ENCODE measurements at regions not wholly inside any gene's neighbourhood (a gene's known extent, or its start where the extent isn't known, plus 50 kb on each side); places are given as distances from the start of the nearest gene placed in this dataset.

DNA sequence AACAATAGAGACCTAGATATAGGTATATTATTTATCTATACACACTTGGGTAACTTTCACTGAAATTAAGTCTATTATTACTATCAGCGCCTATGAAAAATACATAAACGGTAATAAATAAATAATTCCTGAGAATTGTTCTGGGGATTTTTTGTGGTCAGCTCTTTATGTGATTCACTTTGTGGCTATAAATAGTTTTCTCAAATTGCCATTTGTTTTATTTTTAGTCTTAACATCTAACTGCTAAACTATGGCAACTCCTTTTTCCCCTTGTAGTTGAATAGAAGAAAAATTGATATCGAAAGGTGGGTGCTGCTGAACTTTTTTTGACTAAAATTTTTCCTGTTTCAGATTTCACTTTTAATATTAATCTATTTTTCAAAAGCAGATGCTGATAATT lies 189.0 kb downstream of the VGLL3 start:
- TF ChIP-seq CTCF (IDR thresholded peaks at IDR 0.05) (no peak), POLR2A (IDR thresholded peaks at IDR 0.05) (no peak)
